GM19463 (cell line): ENCODE measurements at regions not wholly inside any gene's neighbourhood (a gene's known extent, or its start where the extent isn't known, plus 50 kb on each side); places are given as distances from the start of the nearest gene placed in this dataset.
"Not testable (repeated sequence)": the region's sequence is repeated elsewhere in the genome, so short reads cannot be mapped to it uniquely, and the experiment has no call there.

Experiments used
- ATAC-seq: cut with Tn5 transposase; IDR thresholded peaks from one replicate; pipeline ENCODE4 v1.9.1; 2021; ENCODE audit warnings: mild to moderate bottlenecking, moderate library complexity; ENCODE audit not compliant: unreplicated experiment

DNA sequence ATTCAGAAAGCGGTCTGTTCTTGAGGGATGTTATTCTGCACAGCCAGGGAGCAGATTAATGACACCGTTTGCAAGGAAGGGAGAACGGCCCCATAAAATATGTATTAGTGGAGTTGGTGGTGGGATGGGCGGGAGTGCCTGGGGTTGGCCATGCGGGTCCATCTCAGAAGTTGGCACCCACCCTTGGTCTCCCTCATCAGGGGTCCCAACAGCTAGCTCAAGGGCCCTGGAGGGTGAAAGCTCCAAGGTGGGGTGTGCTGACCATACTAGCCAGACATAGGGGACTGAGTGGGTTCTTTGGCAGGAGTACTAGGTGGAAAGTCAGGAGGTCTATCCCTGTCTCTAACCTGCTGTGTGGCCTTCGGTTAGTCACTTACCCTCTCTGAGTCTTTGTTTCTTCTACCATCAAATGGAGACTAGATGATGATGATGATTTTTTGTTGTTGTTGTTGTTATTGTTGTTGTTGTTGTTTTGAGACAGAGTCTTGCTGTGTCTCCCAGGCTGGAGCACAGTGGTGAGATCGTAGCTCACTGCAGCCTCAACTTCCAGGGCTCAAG, 83.2 kb upstream of the BRD7 start:
- ATAC-seq, result no peak

DNA sequence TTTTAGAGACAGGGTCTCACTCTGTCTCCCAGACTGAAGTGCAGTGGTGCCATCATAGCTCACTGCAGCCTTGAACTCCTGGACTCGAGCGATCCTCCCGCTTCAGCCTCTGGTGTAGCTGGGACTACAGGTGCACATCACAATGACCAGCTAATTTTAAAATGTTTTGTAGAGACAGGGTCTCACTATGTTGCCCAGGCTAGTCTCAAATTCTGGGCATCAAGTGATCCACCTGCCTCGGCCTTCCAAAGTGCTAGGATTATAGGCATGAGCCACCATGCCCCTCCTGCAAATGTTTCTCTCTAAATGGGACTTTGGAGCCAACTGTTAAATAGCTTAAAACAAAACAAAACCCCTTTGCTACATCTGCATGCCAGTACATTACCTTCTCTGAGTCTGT, 82.2 kb upstream of the BRD7 start:
- no peak for ATAC-seq

DNA sequence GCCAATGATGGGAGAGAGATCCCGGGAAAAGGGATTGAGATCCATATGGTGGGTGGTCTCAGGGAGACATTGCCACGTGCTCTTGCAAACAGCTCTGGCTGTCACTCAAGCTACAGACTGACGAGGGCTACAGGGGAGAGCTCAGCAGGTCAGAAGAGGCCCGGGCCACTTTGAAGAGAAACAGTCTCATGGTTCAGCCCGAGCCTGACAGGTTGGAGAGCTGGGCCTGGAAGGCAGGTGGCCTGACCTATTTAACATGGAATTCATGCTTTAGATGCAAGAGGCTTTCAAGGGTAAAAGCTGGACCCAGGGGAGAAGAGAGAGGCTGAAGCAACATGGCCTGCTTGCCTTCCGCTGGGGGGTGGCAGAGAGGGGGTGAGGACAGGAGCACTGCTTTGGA, 81.0 kb upstream of the BRD7 start:
- ATAC-seq, result no peak

DNA sequence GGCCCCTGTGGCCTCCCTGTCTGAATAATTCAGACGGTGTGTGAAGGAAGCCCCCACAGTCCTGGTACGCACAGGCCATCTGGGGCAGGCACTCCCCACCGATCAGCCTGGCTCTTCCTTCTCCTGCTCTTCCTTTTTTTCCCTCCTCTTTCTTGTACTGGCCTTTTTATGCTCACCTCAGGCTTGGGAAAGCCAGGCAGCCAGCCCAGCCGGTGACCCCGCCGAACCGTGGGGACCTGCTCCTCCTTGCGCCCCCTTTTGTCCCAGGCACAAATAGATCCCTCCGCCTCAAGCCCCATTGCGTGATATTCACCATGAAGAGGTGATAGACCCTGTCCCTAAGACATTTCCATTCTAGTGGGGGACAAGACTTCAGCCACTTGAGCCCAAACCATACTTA, 80.2 kb upstream of the BRD7 start:
- ATAC-seq, result no peak

DNA sequence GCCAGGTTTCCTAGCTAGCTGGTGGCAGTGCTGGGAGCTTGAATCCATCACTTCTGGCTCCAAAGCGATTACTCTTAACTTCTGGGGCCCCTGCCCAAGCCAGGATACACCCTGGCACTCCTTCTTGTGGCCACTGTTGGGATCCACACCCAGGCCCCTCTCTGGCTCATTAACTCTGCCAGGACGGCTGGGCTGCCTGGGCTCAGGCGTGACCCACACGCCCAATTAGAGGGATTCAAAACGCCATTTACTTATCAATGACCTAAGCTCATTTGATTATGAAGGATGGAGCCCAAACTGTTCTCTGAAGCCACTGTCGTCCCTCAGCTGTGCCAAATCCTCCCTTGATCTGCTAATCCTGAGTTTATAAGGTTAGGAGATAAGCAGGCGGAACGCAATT, 79.7 kb upstream of the BRD7 start:
- ATAC-seq, result no peak

DNA sequence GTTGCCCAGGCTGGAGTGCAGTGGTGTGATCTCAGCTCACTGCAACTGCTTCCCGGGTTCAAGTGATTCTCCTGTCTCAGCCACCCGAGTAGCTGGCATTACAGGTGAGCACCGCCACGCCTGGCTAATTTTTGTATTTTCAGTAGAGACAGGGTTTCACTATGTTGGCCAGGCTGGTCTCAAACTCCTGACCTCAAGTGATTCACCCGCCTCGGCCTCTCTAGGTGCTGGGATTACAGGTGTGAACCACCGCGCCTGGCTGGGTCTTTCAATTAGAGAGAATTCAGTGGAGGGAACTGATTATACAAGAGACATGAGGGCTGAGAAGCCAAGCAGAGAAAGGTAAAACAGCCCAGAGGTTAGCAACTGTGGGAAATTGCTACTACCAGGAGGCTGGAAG, 78.6 kb upstream of the BRD7 start:
- ATAC-seq, result not testable (repeated sequence)

DNA sequence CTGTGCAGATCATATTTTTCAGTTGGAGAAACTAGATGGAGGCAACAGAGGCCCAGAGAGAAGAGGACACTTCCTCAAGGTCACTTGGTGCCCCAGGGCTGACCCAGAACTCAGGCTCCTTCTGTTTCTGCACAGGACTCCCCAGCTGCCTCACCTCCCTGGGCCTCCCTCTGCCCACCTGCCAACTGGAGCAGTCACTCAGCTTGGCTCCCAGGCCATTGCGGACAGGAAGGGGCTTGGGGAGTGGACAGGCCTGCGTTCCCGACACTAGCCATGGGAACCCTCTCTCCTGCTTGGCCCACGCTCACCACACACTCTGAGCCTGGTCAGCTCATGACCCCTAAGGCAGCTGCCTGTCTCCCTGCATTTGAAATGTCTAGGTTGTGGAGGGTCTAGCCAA, 78.1 kb upstream of the BRD7 start:
- no peak for ATAC-seq

DNA sequence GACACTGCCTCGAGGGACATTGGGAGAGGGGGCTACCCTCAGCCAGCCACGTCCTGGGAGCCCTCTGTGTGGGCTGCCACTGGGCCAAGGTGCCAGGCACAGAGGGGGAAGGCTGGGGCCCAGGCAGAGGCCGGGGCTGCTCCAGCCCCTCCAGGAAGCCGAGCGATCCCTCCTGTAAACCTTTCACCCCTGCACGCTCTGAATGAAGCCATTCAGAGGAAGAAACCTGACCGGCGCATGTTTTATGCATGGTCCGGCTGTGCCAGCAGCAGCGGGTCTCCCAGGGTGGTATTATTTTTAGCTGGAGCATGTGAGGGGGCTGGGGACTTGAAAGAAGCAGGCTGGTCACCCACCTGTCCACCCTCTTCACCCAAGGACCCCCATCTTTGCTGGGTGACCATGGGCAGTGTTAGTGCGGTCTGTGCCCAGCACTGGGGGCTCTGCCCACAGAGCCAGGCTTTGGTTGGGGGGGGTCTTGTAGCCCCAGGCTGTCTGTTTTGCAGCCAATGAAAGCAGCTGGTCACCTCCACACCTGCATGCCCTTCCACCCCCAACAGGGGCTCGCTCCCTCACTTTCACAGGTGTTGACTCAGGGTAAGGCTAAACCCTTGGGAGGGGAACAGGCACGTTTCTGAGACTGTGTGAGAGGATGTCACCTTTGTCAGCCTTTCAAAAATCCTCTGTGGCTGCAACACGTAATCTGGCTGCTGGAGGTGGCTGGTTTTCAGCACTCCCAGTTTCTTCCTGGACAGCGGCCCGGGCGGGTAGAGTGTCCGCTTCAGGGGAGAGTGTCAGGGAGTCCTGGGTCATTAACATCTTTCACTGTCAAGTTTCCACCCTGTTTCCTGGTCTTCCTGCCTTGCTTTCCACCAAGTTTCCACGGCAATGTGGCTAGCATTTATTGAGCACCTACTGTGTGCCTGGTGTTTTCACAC, 77.1 kb upstream of the BRD7 start:
- ATAC-seq, result no peak

DNA sequence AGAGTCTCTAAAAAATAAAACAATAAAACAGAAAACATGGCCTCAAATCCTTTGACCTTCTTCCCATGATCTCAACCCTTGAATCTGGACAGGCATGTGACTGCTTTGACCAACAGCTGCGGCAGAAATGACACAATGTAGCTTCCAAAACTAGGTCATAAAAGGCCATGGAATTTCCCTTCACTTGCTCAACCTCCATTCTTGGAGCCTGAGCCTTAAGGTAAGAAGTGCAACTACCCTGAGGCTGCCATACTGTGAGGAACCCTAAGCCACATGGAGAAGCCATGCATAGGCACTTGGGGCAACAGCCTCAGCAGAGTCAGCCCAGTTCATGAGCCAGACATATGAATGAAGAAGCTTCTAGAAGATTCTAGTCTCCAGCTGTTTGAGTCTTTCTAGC, 75.7 kb upstream of the BRD7 start:
- no peak for ATAC-seq

DNA sequence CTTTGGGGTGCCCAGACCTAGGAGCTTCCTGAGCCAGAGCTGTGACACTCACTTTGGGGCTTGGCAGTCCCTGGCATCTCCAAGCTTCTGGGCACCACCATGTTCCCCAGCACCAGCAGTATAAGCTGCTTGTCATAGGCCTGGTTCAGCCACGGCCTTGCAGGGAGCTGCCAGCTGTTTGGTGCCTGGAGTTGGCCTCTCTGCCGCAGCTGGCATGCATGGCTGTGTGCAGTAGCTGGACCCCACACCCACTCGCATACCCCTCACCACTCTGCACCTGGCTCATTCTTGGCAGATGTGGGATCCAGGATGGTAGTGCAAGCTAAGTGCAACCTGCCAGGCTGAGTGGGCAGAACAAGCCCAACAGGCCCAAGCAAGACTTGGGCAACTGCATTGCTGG, 73.4 kb upstream of the BRD7 start:
- no peak for ATAC-seq

DNA sequence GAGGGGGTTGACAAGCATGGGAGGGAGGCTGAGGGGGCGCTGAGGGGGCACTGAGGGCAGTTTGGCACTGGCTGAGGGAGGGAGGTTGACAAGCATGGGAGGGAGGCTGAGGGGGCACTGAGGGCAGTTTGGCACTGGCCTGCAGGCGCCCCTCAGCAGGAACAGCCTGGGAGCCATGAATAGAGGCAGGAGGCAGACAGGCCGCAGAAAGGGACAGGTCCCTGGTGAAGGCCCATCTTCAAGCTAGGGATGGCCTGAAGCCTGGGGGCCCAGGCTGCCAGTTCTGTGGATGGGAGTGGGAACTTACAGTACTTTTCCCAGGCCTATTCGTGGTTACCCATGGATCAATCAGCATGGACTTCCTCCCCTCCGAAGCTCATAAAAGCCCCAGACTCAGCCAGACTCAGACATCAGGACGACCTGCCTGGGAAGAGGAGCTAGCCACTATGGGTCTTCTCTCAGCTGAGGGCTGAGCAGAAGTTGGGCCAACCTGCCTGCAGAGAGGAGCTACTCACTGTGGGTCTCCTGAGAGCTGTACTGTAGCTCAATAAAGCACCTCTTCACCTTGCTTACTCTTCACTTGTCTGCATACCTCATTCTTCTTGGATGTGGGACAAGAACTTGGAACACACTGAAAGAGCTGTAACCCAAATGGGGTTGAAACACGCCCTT, 72.8 kb upstream of the BRD7 start:
- no peak for ATAC-seq

DNA sequence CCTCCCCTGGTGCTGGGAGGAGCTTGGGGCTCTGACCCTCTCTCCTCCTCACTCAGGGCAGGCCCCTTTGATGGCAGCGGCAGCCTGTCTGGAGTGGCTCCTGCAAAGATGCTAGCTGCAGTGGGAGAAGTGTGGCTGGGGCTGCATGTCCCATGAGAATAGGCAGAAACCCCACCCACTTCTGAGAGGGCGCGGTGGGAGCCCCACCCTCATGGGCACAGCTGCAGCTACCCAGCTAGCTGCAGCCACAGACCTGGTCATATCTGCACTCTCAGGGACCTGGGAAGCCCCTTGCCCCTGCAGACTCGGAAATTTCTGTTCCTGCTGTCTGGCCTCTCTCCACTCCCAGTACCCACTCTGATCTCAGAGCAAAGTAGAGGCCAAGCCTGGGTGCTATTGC, 72.2 kb upstream of the BRD7 start:
- ATAC-seq, result no peak

DNA sequence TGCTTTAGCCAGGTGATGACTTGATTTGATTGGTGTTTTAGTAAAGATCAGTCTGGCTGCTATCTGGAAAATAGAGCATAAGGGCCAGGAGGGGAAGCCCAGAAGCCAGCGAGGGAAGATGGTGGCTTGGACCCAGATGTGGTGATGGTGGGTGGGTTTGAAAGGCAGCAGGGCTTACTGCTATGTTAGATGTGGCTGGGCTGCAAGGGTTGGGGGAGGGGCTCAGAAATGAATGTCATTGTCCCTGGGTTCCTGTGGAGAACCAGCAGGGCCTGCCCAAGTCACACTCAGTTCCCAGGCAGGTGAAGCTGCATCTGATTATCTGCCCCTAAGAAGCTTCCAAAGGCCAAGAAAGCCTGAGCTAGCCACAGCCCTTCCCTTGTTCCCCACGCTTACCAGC, 71.7 kb upstream of the BRD7 start:
- ATAC-seq, result no peak

DNA sequence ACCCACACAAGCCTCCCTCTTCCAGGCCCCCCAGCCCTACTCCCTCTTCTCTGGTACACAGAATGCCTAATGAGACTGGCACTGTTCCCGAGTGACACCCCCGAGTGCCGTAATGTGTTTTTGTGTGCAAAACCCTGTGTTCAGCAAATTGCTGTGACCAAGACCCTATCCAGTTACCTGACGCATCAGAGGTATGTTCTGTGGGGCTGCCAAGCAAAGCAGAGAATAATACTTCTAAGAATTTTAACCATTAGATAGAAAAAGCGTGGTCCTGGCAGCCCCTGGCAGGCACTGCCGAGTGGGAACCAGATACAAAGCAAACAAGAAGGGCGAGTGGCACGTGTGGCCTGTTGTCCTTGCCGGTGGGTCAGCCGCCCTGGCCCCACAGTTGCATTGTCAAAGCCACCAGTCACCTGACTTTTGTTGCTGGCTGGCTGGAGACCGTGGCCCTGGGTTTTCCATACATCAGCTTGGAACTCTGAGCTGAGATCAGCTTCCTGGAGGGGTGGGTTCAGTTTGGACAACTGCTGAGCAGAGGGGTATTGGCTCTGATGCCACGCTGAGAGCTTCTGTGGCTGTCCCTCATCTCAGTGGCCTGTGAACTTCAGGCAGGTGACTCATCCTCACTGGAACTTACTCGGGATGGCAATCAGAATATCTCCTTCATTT, 69.1 kb upstream of the BRD7 start:
- no peak for ATAC-seq

DNA sequence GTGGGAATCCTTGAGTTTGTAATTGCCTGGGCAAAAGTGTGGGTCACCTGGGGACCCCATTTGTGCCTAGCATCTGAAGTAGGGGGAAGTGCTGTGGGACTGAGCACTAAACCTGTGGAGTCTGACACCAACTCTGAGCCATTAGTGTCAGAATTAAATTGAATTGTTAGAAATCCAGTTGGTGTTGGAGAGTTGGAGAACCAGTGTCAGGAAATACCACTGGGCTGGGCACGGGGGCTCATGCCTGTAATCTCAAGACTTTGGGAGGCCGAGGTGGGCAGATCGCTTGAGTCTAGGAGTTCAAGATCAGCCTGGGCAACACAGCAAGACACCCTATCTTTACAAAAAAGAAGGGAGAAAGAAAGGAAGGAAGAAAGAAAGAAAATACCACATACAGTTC, 67.5 kb upstream of the BRD7 start:
- no peak for ATAC-seq

DNA sequence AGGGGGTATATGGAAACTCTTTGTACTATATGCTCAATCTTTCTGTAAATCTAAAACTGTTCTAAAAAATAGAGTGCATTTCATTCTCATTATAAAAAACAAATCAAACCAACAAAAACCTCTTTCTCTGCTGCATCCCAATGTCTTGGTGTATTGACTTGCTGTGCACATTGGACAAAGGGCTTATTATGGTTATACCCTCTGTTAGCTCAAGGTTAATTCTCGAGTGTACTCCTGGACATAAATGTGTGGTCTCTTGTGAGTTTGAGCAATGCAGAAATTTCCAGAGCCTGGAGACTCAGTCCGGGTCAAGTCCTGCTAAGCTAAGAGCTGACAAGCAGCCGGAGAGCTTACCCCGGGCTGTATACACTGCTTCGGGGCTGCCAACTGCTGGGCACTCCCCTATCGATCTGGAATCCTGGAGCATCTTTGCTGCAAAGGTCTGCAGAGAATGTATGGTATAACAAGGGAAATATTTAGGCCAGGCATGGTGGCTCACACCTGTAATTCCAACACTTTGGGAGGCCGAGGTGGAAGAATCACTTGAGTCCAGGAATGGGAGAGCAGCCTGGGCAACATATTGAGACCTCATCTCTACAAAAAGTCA, 66.2 kb upstream of the BRD7 start:
- no peak for ATAC-seq

DNA sequence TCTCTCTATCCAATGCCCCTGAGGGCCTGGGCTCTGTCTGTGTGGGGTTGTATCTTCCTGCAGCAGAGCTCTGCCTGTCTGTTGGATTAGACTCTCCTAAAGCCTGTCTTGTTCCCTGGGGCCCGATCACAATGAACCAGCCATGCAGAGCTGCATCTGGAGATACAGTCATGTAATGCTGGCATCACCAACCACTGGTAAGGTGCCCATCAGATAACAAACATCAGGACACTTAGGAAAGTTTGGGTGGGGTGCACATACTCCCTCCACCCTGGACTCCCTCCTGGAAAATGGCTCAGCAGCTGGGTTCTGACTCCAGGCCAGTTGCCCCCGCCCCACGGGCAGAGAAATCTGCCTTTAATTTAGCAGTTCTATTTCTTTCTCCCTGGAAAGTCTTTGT, 61.3 kb upstream of the BRD7 start:
- no peak for ATAC-seq

DNA sequence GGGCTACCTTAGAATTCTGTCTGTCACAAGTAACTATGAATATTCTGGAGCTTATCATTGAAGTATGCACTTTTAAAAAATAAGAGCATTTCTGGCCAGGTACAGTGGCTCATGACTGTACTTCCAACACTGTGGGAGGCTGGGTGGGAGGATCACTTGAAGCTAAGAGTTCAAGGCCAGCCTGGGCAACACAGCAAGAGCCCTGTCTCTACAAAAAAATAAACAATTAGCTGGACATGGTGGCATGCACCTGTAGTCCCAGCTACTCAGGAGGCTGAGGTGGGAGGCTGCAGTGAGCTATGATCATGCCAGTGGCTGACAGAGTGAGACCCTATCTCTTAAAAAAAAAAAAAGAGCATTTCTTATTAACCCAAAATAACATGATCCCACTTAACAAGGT, 60.0 kb upstream of the BRD7 start:
- no peak for ATAC-seq

DNA sequence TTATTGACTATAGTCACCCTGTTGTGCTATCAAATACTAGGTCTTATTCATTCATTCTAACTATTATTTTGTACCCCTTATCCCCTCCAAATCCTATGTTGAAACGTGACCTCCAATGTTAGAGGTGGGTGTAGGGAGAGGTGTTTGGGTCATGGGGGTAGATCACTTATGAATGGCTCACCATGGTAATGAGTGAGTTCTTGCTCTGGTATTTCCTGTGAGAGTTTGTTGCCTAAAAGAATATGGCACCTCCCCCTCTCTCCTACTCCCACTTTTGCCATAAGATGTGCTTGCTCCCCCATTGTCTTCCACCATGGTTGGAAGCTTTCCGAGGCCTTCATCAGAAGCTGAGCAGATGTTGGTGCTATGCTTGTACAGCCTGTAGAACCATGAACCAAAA, 59.3 kb upstream of the BRD7 start:
- ATAC-seq, result no peak

DNA sequence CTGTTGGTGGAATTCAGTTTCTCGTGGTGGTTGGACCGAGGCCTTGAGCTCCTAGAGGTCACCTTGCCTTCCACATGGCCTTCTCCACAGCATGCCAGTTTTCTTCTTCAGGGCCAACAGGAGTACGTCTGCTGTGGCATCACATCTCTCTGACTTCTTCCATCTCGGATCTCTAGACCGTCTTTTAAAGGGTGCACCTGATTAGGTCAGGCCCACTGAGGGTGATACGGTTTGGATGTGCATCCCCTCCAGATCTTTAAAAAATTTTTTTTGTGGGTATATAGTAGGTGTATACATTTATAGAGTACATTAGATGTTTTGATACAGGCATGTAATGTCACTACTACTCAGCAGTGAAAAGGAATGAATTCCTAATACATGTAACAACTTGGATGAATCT, 58.3 kb upstream of the BRD7 start:
- no peak for ATAC-seq

DNA sequence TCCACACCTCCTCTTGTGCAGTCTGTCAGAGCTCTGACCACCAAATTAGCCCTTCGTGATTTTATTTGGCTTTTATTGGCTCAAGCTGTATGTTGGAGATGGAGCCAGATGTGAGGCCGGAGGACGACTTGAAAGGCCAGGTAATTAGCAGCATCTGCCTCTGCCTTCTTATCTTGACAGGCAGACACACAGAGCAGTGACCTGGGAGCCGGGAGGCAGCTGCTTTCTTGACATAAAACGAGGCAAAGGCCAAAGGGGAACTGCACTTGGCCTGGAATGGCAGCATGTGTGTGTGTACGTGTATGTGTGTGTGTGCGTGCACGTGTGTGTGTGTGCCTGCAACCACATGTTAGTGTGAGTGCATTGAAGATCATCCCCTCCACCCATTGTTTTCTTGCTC, 56.9 kb upstream of the BRD7 start:
- no peak for ATAC-seq
